Keratinocyte (primary cell): ENCODE measurements at regions not wholly inside any gene's neighbourhood (a gene's known extent, or its start where the extent isn't known, plus 50 kb on each side); places are given as distances from the start of the nearest gene placed in this dataset.

ENCODE experiments used
- EZH2 ChIP-seq: IDR thresholded peaks from one replicate; pipeline ENCODE4 v1.6.1; 2012; ENCODE audit warnings: inconsistent platforms, mild to moderate bottlenecking, low read length, moderate library complexity
- TF ChIP-seq, protein P1 (sequence below), 3 experiments: IDR thresholded peaks in 1 of 3; conservative IDR thresholded peaks in 1 of 3; optimal IDR thresholded peaks in 1 of 3; 2 replicates in 2 of 3; 3 replicates in 1 of 3; pipeline versions ENCODE3 to v1.5.1; 2011; ENCODE audit warnings: low read length in 3 of 3, mild to moderate bottlenecking in 3 of 3, moderate library complexity in 2 of 3, control low read depth in 1 of 3, inconsistent platforms in 1 of 3; ENCODE audit not compliant: insufficient read depth in 2 of 3; ENCODE audit errors: extremely low read depth in 1 of 3

DNA sequence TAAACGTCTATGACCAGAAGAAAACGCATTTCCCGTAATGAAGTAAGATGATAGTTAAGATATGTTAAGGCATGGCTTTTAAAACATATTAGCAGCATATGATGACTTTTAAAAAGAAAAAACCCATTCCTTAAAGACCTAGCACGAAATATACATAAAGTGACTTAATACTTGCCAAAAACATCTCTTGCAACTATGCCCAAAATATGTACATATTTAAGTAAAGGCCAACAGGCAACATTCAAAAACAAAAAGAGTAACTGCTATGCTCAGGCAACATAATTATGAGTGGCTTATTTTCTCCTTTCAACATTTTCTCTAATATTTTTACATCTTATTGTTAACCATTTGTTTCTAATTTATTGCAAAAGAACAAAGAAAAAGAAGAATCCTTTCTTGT, 60.3 kb upstream of the PAPOLG start:
- TF ChIP-seq, protein P1, sequence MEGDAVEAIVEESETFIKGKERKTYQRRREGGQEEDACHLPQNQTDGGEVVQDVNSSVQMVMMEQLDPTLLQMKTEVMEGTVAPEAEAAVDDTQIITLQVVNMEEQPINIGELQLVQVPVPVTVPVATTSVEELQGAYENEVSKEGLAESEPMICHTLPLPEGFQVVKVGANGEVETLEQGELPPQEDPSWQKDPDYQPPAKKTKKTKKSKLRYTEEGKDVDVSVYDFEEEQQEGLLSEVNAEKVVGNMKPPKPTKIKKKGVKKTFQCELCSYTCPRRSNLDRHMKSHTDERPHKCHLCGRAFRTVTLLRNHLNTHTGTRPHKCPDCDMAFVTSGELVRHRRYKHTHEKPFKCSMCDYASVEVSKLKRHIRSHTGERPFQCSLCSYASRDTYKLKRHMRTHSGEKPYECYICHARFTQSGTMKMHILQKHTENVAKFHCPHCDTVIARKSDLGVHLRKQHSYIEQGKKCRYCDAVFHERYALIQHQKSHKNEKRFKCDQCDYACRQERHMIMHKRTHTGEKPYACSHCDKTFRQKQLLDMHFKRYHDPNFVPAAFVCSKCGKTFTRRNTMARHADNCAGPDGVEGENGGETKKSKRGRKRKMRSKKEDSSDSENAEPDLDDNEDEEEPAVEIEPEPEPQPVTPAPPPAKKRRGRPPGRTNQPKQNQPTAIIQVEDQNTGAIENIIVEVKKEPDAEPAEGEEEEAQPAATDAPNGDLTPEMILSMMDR (optimal IDR thresholded peaks at IDR 0.05 in 1 of 3, IDR thresholded peaks at IDR 0.05 in 1 of 3, conservative IDR thresholded peaks at IDR 0.05 in 1 of 3; ENCODE audit: extremely low read depth in 1 of 3, insufficient read depth in 2 of 3, low read length in 3 of 3), result no peak
- TF ChIP-seq EZH2, result no peak
